ENCODE measurements at regions not wholly inside any gene's neighbourhood (a gene's known extent, or its start where the extent isn't known, plus 50 kb on each side); places are given as distances from the start of the nearest gene placed in this dataset.
A peak's percentile ranks its signal among the peaks of the same experiment; 100 is the strongest.

- Histone ChIP-seq H3K4me3 (ENCODE audit: low read depth, low read length) (no peak overlapping the region), H3K36me3 (ENCODE audit: control insufficient read depth, insufficient read depth, low read length) (no peaks in the 10 kb centered on the region), H3K27me3 (ENCODE audit: control insufficient read depth, insufficient read depth, low read length) (no peaks in the 10 kb centered on the region)
- DNase-seq (ENCODE audit: low read depth) = no peak
- no peak for FAIRE-seq
- TF ChIP-seq, protein P1, sequence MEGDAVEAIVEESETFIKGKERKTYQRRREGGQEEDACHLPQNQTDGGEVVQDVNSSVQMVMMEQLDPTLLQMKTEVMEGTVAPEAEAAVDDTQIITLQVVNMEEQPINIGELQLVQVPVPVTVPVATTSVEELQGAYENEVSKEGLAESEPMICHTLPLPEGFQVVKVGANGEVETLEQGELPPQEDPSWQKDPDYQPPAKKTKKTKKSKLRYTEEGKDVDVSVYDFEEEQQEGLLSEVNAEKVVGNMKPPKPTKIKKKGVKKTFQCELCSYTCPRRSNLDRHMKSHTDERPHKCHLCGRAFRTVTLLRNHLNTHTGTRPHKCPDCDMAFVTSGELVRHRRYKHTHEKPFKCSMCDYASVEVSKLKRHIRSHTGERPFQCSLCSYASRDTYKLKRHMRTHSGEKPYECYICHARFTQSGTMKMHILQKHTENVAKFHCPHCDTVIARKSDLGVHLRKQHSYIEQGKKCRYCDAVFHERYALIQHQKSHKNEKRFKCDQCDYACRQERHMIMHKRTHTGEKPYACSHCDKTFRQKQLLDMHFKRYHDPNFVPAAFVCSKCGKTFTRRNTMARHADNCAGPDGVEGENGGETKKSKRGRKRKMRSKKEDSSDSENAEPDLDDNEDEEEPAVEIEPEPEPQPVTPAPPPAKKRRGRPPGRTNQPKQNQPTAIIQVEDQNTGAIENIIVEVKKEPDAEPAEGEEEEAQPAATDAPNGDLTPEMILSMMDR (IDR thresholded peaks at IDR 0.05; ENCODE audit: insufficient read depth, low read length, severe bottlenecking) = no peak
Measured at GRCh38 chr4:121266982-121267381, 102.9 kb upstream of the TNIP3 start.

- peak; percentile 14 for DNase-seq (ENCODE audit: low read depth)
- Histone ChIP-seq H3K27me3 (ENCODE audit: control insufficient read depth, insufficient read depth, low read length) (no peaks in the 10 kb centered on the region), H3K36me3 (ENCODE audit: control insufficient read depth, insufficient read depth, low read length) (no peaks in the 10 kb centered on the region), H3K4me3 (ENCODE audit: low read depth, low read length) (no peak overlapping the region)
- no peak for FAIRE-seq
- TF ChIP-seq, protein P1 (IDR thresholded peaks at IDR 0.05; ENCODE audit: insufficient read depth, low read length, severe bottlenecking) = no peak
Measured at GRCh38 chr4:121256887-121257466, 92.9 kb upstream of the TNIP3 start.

GRCh38 chr4:121255986-121256750 is 92.0 kb upstream of the TNIP3 start:
- no peak for FAIRE-seq
- TF ChIP-seq, protein P1 (IDR thresholded peaks at IDR 0.05; ENCODE audit: insufficient read depth, low read length, severe bottlenecking) = no peak
- DNase-seq (ENCODE audit: low read depth) = peak; percentile 96
- Histone ChIP-seq H3K36me3 (ENCODE audit: control insufficient read depth, insufficient read depth, low read length) (no peaks in the 10 kb centered on the region), H3K27me3 (ENCODE audit: control insufficient read depth, insufficient read depth, low read length) (no peaks in the 10 kb centered on the region), H3K4me3 (ENCODE audit: low read depth, low read length) (no peak overlapping the region)

DNA sequence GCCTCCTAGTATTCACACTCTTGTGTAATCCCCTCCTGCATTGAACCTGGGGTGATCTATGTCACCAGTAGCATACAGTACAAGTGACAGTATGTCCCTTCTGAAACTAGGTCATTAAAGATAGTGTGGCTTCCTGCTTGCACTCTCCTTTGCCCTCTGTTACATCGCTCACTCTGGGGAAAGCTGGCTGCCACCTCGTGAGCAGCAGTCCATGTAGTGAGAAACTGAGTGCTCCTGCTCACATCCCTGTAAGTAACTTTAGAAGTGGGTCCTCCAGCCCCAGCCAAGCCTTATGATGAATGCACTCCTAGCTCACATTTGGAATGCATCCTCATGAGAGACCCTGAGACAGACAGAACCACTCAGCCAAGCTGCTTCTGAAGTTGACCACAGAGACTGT is 89.8 kb upstream of the TNIP3 start:
- H3K4me3 ChIP-seq (ENCODE audit: low read depth, low read length) = no peak overlapping the region
- TF ChIP-seq, protein P1 (IDR thresholded peaks at IDR 0.05; ENCODE audit: insufficient read depth, low read length, severe bottlenecking) = no peak
- DNase-seq (ENCODE audit: low read depth) = no peak
- H3K27me3 ChIP-seq (ENCODE audit: control insufficient read depth, insufficient read depth, low read length) = no peaks in the 10 kb centered on the region
- H3K36me3 ChIP-seq (ENCODE audit: control insufficient read depth, insufficient read depth, low read length) = no peaks in the 10 kb centered on the region
- FAIRE-seq = no peak

DNA sequence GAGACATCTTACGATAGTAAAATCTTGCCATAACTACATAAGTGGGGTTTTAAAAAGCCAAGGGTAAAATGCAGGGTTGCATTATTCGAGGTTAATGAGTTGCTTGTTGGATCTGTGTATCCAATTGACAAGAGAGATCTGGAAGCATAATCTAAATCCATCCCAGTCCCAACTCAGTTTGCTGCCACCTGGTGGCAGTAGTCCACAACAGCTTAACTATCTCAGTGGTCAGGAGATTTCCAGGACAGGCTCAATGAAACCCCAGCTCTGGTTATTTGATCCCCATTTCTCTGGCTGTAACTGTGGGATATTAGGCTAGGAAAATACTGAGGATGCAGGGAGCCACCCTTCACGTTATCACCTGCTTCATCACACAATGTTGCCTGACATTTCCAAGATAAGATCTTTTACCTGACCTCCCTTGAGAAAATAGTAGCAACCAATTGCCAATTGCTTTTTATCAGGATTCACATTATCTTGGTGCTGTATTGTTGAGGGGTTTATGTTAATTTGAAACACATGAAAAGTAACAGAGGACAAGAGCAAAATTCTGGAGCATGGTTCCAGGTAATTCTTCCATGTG is 88.2 kb upstream of the TNIP3 start:
- TF ChIP-seq, protein P1 (IDR thresholded peaks at IDR 0.05; ENCODE audit: insufficient read depth, low read length, severe bottlenecking) = peak; percentile 83
- H3K36me3 ChIP-seq (ENCODE audit: control insufficient read depth, insufficient read depth, low read length) = no peaks in the 10 kb centered on the region
- FAIRE-seq = no peak
- no peak overlapping the region for H3K4me3 ChIP-seq (ENCODE audit: low read depth, low read length)
- peak; percentile 59 for DNase-seq (ENCODE audit: low read depth)
- no peaks in the 10 kb centered on the region for H3K27me3 ChIP-seq (ENCODE audit: control insufficient read depth, insufficient read depth, low read length)
